HG02885 (cell line): ENCODE measurements at regions not wholly inside any gene's neighbourhood (a gene's known extent, or its start where the extent isn't known, plus 50 kb on each side); places are given as distances from the start of the nearest gene placed in this dataset.
"Not testable (repeated sequence)": the region's sequence is repeated elsewhere in the genome, so short reads cannot be mapped to it uniquely, and the experiment has no call there.

Experiments used
- ATAC-seq: cut with Tn5 transposase; IDR thresholded peaks from one replicate; pipeline ENCODE4 v1.9.1; 2021; ENCODE audit warnings: mild to moderate bottlenecking; ENCODE audit not compliant: unreplicated experiment, poor library complexity

GRCh38 chrX:150050387-150050786, 112.1 kb upstream of the EOLA2 start:
- no peak for ATAC-seq

DNA sequence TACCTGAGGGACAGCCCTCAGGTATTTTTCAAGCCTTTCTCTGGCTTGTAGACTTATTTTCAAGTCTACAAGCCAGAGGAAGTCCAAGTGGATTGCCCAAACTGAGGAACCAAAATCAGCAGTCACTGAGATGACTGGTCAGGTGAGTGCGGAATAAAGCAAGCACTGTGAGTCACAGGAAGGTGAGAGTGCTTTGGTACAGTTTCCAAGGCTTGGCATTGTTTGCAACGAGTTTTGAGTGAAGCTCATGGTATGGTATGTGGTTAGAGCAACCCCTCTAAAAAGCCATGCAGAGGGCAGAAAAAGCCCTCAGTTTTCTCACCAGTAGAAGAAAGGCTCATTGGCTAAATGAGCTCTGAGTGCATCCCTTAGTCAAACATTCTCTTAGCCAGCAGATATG, 112.8 kb upstream of the EOLA2 start:
- ATAC-seq, result no peak

- no peak for ATAC-seq
Measured at GRCh38 chrX:150052226-150052625, 113.9 kb upstream of the EOLA2 start.

DNA sequence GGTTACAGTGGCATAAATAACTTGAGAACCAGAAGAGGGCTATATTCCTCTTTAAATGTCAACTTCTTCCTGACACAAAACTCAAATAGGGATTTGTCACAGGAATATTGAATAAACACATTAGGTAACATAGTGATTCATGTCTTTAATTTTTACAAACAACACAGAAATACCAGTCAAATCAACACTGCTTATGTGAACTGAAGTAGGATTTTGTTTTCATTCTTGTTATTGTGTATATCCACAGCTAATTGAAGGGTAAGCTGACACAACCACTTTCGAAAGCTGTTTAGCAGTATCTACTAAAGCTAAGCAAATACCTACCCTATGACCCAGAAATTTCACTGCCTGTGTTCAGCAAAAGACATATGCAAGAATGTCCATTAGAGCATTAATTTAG, 120.4 kb upstream of the EOLA2 start:
- no peak for ATAC-seq

DNA sequence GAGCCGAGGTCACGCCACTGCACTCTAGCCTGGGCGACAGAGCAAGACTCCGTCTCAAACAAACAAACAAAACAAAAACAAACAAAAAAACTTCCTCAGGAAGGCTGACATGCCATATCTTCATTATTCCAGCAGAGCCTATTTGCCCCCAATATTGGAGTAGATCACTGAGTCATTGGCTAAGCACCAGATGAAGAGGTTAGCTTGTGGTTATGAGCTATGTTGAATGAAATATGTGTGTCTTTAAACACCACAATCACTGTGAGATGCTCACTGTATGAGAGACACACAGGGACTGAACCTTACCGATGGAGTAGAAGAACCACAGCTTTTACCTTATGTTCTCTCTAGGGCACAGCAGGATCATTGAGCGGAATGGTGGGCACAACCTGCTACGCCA, 122.1 kb upstream of the EOLA2 start:
- ATAC-seq, result no peak

- ATAC-seq, result no peak
Measured at GRCh38 chrX:150062292-150063137, 124.2 kb upstream of the EOLA2 start.

GRCh38 chrX:150063138-150063518, 124.8 kb upstream of the EOLA2 start:
- ATAC-seq, result no peak

DNA sequence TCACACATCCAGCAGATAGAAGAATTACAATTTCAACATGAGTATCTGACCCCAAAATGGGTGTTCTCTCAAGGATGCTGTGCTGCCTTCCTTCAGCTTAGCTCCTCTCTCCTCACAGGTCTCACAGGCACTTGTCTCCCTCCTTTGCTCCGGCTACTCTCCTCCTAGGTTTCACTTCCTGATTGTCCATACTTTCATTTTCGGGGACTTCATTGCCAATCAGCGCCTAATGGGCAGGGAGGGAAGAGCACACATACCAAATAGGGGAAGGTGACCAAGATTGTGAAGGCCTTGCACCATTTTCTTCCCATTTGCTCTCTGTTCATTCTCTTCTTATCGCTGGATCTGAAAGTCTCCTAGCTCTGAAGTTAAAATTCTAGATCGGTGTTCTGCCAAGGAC, 125.4 kb upstream of the EOLA2 start:
- no peak for ATAC-seq

DNA sequence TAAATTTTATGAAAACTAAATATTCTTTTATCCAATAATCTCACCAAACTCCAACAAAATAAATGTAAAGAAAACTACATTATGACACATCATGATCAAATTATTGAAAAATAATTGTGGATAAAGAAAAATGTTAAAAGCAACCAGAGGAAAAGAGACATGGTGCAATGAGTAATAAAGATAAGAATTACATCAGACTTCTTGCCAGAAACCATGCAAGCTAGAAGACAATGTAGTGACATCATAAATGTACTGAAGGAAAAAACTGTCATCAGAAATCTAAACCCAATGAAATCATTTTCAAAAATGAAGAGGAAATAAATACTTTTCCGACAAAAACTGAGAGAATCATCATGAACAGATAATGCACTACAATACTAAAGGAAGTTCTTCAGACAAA, 135.9 kb upstream of the EOLA2 start:
- no peak for ATAC-seq

DNA sequence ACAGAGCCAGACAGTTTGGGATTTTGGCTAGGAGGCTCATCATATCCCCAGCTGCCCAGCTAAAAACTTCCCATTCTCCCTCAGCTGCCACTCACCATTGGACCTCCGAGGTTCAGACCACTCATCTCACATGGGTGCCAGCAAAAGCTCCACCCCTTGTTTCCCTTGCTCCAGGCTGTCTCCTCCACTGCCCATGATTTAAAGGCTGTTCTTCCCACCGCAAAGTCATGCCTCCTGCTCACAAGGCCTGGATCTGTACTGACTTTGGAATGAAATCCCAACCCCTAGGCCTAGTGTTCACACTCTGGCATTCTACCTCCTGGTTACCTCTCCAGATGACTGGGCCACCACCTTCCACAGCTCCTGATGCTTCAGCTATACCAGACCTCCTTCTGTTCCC, 142.2 kb upstream of the EOLA2 start:
- no peak for ATAC-seq

DNA sequence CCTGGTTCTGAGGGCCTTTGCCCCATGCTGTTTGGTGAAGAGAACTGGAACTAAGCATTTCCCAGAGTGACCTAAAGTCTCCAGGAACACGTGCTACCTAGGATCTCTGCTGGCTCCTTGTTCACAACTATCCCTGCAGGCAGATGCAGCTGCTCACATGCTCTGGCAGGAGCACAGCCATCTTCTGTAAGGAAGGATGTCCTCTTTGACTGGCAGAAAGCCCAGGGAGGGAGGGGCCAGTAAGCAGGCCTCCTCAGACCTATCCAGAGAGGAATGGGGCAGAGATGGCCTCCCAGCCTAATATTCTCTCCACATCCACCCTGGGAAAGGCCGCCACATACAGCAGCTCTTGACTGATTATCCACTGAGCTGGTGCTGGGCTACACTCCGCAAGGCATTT, 142.8 kb upstream of the EOLA2 start:
- no peak for ATAC-seq

- ATAC-seq, result no peak
Measured at GRCh38 chrX:150084496-150085229, 146.4 kb upstream of the EOLA2 start.

DNA sequence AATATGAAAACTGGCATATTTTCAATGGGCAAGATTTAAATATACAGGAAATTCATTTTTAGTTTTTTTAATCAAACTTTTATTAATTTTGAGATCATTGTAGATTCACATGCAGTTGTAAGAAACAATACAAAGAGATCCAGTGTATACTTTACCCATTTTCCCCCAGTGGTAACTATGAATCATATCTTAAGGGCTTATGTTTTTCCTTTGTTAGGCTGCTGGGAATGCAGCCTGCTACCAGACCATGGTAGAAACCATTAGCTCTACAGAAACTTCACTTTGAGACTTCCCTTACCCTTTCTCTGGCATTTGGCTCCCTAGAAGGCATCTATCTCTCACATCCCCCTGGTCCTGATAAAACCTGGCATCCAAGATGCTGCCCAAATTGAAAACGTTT, 147.6 kb upstream of the EOLA2 start:
- ATAC-seq, result no peak

- ATAC-seq, result no peak
Measured at GRCh38 chrX:150086371-150086770, 148.1 kb upstream of the EOLA2 start.

- ATAC-seq, result no peak
Measured at GRCh38 chrX:150087612-150088011, 149.3 kb upstream of the EOLA2 start.

- ATAC-seq, result no peak
Measured at GRCh38 chrX:150088042-150088441, 149.8 kb upstream of the EOLA2 start.

GRCh38 chrX:150088766-150089518, 150.7 kb upstream of the EOLA2 start:
- no peak for ATAC-seq

DNA sequence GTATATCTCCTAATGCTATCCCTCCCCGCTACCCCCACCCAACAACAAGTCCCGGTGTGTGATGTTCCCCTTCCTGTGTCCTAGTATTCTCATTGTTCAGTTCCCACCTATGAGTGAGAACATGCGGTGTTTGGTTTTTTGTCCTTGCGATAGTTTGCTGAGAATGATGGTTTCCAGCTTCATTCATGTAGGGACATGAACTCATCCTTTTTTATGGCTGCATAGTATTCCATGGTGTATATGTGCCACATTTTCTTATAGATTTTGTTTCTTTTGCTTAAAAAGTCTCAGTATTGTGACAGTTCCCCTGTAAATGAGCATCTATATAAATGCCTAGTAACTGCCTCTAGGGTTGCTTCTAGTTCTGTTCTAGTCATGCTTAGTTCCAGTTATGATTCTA, 153.0 kb upstream of the EOLA2 start:
- not testable (repeated sequence) for ATAC-seq

GRCh38 chrX:150092549-150092948, 154.3 kb upstream of the EOLA2 start:
- no peak for ATAC-seq

GRCh38 chrX:150094375-150094774, 156.1 kb upstream of the EOLA2 start:
- ATAC-seq, result no peak

- ATAC-seq, result no peak
Measured at GRCh38 chrX:150094996-150095395, 156.7 kb upstream of the EOLA2 start.
